GM12874 (cell line): ENCODE measurements at regions not wholly inside any gene's neighbourhood (a gene's known extent, or its start where the extent isn't known, plus 50 kb on each side); places are given as distances from the start of the nearest gene placed in this dataset.

Source experiments
- TF ChIP-seq, protein P1 (sequence below): IDR thresholded peaks from 2 replicates; pipeline ENCODE4 v1.5.1; 2011; ENCODE audit warnings: low read depth, mild to moderate bottlenecking, control low read depth, low read length, moderate library complexity; ENCODE audit not compliant: insufficient read depth

DNA sequence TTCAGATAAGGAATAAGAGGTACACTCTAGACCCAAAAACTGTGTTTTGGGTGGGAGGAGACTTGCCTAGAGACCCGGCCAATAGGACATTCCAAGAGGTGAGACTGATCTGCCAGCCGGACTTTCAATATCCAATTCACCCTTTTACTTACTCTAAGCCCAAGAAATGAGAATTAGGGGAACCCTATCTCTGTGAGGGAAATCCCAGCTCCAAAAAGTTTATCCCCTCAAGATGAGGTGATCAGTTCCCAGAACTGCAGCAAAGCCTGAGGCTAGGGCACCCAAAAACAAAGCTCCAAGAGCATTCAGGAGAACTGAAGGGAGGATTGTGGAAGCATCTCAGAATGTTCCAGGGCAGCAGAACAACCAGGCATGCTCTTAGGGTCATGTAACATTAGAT is 251.7 kb downstream of the PTTG2 start:
- TF ChIP-seq, protein P1, sequence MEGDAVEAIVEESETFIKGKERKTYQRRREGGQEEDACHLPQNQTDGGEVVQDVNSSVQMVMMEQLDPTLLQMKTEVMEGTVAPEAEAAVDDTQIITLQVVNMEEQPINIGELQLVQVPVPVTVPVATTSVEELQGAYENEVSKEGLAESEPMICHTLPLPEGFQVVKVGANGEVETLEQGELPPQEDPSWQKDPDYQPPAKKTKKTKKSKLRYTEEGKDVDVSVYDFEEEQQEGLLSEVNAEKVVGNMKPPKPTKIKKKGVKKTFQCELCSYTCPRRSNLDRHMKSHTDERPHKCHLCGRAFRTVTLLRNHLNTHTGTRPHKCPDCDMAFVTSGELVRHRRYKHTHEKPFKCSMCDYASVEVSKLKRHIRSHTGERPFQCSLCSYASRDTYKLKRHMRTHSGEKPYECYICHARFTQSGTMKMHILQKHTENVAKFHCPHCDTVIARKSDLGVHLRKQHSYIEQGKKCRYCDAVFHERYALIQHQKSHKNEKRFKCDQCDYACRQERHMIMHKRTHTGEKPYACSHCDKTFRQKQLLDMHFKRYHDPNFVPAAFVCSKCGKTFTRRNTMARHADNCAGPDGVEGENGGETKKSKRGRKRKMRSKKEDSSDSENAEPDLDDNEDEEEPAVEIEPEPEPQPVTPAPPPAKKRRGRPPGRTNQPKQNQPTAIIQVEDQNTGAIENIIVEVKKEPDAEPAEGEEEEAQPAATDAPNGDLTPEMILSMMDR: no peak

DNA sequence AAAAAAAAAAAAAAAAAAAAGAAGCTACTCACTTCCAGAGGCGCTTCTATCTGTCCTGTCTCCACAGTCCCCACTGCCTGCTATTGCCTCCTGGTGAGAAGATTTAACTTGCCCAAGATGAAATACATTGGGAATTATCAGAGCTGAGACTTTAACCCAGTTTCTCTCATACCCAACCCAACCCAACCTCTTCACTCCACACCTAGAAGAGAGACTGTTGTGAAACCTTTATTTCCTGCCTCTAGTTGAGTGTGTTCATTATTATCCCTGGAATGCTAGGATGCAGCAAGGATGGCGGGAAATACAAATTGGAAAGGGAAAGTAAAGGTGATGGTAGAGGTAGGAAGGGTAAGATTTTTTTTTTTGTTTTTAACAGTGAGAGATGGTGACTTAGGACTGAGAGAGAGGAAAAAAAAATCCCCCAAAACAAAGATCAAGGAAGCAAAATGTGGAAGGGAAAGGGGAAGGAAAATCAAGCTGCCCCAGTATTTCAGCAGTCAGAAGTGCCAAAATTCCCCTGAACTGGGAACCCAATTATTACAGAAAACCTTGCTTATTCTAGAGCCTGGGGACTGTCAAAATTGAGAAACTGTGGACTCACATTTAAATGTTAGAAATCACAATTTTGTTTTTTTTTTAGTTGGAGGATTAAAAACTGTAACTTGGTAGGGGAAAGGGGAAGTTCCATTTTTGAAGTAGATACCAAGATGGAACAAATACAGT is 253.0 kb downstream of the PTTG2 start:
- TF ChIP-seq, protein P1: no peak

DNA sequence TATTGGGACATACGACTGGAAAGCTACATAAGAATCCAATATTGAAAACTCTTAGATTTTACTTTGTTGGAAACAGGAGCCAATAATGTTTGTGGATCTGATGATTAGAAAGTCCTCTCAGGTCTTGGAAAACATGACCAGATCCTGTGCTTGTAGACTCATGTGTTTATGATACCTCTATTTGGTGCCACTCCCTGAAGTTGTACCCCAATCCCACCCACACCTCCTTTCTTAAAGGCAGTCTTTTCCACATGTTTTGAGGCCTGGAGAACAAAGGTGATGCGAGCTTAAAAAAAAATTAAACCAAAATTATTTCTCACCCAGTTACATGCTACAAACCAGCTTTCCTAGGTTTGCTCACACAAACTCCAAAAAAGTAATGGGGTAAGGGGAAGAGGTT is 262.7 kb downstream of the PTTG2 start:
- TF ChIP-seq, protein P1: no peak

DNA sequence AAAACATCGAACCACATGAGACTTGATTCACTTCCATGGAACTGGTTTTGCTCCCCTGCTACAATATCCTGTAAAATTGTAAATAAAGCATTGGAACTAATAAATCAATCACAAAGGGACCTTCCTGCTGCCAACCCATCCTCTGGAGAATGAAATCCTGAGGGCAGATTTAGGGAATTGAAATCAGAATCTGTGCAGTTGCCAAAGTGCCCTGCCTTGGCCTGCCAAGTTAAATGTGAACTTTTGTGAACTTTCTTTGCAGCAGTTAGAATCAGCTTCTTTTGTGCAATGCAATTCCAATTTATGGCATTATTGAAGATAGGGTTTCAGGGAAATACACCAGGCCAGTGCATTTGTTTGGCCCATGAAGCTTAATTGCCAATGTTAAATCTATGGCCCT is 263.1 kb downstream of the PTTG2 start:
- TF ChIP-seq, protein P1: no peak

DNA sequence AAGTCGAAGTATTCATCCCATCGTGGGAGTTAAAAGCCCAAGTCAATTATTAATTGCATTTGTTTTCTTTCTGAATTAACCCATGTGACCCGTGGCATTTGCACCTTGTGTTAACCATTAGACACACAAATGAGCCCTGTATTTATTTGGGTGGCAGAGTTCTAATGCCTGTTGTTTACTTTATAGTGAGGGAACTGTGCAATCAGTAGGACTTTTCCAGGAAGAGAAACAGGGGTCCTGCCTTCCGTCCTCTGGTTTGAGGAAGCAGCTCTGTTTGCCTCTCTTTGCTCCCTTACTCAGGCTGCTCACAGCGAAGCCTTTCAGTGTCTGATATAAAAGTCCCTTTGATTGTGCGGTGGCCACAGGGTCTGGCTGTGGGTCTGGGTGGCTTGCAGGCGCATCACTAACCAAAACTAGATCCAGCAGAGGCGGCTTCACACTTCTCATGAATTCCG is 263.6 kb downstream of the PTTG2 start:
- TF ChIP-seq, protein P1: no peak

DNA sequence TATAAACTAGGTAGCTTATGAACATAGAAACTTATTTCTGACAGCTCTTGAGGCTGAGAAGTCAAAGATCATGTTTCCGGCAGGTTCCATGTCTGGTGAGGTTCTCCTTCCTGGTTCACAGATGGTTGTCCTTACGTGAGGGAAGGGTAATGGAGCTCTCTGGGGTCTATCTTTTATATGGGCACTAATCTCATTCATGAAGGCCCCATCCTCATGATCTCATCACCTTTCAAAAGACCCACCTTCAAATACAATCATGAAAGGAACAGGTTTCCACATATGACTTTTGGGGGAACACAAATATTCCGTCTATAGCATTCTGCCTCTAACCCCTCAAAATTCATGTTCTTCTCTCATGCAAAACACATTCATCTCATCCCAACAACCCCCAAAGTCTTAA is 264.7 kb downstream of the PTTG2 start:
- TF ChIP-seq, protein P1: no peak

DNA sequence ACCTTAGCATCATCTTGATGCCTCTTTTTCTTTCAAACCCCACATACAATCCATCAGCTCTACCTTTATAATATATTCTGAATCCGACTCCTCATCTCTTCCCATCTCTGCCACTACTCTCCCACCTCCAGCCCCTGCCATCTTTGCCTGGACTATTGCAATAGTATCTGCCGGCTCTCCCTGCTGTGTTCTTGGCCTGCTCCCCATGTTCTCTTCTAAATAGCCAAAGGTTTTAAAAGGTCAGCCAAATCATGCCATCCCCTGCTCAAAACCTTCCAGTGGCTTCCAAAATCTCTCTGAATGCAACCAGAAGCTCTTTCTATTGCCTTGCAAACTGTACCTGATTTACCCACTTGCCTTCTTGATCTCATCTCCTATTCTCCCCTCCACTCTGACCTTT is 266.0 kb downstream of the PTTG2 start:
- TF ChIP-seq, protein P1: no peak
